Neural progenitor cell (in vitro differentiated cells): ENCODE measurements at regions not wholly inside any gene's neighbourhood (a gene's known extent, or its start where the extent isn't known, plus 50 kb on each side); places are given as distances from the start of the nearest gene placed in this dataset.

Experiments
- CTCF ChIP-seq: fragments of 200-600 bp; sonication (generic); IDR thresholded peaks from 2 replicates; pipeline ENCODE4 v1.5.1; 2017; ENCODE audit warnings: antibody characterized with exemption, mild to moderate bottlenecking
- EZH2 ChIP-seq: fragments of 200-600 bp; sonication (generic); IDR thresholded peaks from 2 replicates; pipeline ENCODE4 v1.6.1; 2017; ENCODE audit warnings: antibody characterized with exemption, mild to moderate bottlenecking, moderate library complexity
- EZH2phosphoT487 ChIP-seq: fragments of 200-600 bp; sonication (generic); IDR thresholded peaks from 2 replicates; pipeline ENCODE4 v1.6.1; 2017; ENCODE audit warnings: antibody characterized with exemption

- TF ChIP-seq EZH2phosphoT487: no peak
- TF ChIP-seq CTCF: no peak
- no peak for TF ChIP-seq EZH2
Measured at GRCh38 chr11:29314211-29314610, 702.6 kb downstream of the KCNA4 start.
